ENCODE measurements at regions not wholly inside any gene's neighbourhood (a gene's known extent, or its start where the extent isn't known, plus 50 kb on each side); places are given as distances from the start of the nearest gene placed in this dataset.

DNA sequence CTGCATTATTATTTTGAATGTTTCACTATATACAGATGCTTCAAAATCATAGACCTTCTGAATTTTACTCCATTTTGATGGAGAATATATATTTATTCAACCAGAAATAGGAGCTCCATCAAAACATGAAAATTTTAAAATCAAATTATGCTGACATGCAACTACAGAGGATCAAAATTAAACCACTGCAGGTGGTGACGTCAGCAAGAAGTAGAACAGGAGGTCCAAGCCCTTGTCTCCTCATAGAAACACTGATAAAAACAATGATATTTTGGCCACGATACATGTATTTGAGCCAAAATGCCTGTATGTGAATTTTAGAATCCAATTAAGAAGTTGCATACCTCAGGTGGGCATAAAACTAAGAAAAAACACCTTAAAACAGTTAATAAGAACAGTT lies 236.6 kb upstream of the FBXL7 start:
- TF ChIP-seq, protein P1, sequence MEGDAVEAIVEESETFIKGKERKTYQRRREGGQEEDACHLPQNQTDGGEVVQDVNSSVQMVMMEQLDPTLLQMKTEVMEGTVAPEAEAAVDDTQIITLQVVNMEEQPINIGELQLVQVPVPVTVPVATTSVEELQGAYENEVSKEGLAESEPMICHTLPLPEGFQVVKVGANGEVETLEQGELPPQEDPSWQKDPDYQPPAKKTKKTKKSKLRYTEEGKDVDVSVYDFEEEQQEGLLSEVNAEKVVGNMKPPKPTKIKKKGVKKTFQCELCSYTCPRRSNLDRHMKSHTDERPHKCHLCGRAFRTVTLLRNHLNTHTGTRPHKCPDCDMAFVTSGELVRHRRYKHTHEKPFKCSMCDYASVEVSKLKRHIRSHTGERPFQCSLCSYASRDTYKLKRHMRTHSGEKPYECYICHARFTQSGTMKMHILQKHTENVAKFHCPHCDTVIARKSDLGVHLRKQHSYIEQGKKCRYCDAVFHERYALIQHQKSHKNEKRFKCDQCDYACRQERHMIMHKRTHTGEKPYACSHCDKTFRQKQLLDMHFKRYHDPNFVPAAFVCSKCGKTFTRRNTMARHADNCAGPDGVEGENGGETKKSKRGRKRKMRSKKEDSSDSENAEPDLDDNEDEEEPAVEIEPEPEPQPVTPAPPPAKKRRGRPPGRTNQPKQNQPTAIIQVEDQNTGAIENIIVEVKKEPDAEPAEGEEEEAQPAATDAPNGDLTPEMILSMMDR (optimal IDR thresholded peaks at IDR 0.05 in 1 of 3, IDR thresholded peaks at IDR 0.05 in 1 of 3, conservative IDR thresholded peaks at IDR 0.05 in 1 of 3; ENCODE audit: extremely low read depth in 1 of 3, insufficient read depth in 2 of 3, low read length in 3 of 3): no peak
- TF ChIP-seq EZH2 (IDR thresholded peaks at IDR 0.05; ENCODE audit: low read length): no peak
